Immature natural killer cell (primary cell): ENCODE measurements at regions not wholly inside any gene's neighbourhood (a gene's known extent, or its start where the extent isn't known, plus 50 kb on each side); places are given as distances from the start of the nearest gene placed in this dataset.
"Not testable (repeated sequence)": the region's sequence is repeated elsewhere in the genome, so short reads cannot be mapped to it uniquely, and the experiment has no call there.

Experiments
- DNase-seq, 3 donors: peaks; one replicate each; pipeline ENCODE4 v3.0.0; 2022; ENCODE audit warnings: mixed read lengths in 1 of 3
- H3K27ac Mint-ChIP-seq, 6 donors: one replicate each; pipeline ENCODE4 v1.8.0; 2020; ENCODE audit warnings: mixed read lengths in 6 of 6, mild to moderate bottlenecking in 5 of 6, inconsistent platforms in 4 of 6, moderate library complexity in 3 of 6
- H3K27me3 Mint-ChIP-seq, 3 donors: one replicate each; pipeline ENCODE4 v1.8.0; 2020 to 2021; ENCODE audit warnings: low read depth in 3 of 3, mild to moderate bottlenecking in 3 of 3, mixed read lengths in 3 of 3, moderate library complexity in 3 of 3, inconsistent platforms in 1 of 3
- H3K36me3 Mint-ChIP-seq, 3 donors: one replicate each; pipeline ENCODE4 v1.8.0; 2020; ENCODE audit warnings: mixed read lengths in 3 of 3, inconsistent platforms in 2 of 3, mild to moderate bottlenecking in 2 of 3
- H3K4me1 Mint-ChIP-seq, 2 donors: one replicate each; pipeline ENCODE4 v1.8.0; 2020; ENCODE audit warnings: inconsistent platforms in 2 of 2, mild to moderate bottlenecking in 2 of 2, mixed read lengths in 2 of 2, moderate library complexity in 1 of 2
- H3K4me3 Mint-ChIP-seq, 5 donors: one replicate each; pipeline ENCODE4 v1.8.0; 2020; ENCODE audit warnings: mild to moderate bottlenecking in 5 of 5, mixed read lengths in 5 of 5, inconsistent platforms in 3 of 5, moderate library complexity in 3 of 5
- H3K9me3 Mint-ChIP-seq, 6 donors: one replicate each; pipeline ENCODE4 v1.8.0; 2020; ENCODE audit warnings: mild to moderate bottlenecking in 6 of 6, mixed read lengths in 6 of 6, inconsistent platforms in 4 of 6, moderate library complexity in 3 of 6

GRCh38 chr4:95898226-95898625, 58.3 kb downstream of the PDHA2 start:
- Mint-ChIP-seq H3K4me3 (no peak overlapping the region), H3K4me1 (no peaks in the 10 kb centered on the region)

GRCh38 chr4:95909211-95909610, 69.3 kb downstream of the PDHA2 start:
- DNase-seq = no peak
- Mint-ChIP-seq H3K36me3 (peaks cover 0 to 4% (median 0%) of the 10 kb centered on the region in 3 donors), H3K9me3 (peaks cover 5 to 25% (median 7%) of the 10 kb centered on the region in 6 donors), H3K27me3 (no peaks in the 10 kb centered on the region), H3K4me3 (no peak overlapping the region), H3K4me1 (no peaks in the 10 kb centered on the region), H3K27ac (no peak overlapping the region)

More at GRCh38 chr4:95898226-95898625, 58.3 kb downstream of the PDHA2 start:
- Mint-ChIP-seq H3K27me3 (no peaks in the 10 kb centered on the region), H3K36me3 (no peaks in the 10 kb centered on the region), H3K9me3 (peaks cover 0 to 16% (median 2%) of the 10 kb centered on the region in 6 donors), H3K27ac (no peak overlapping the region)
- DNase-seq = no peak

GRCh38 chr4:95910749-95911148, 70.9 kb downstream of the PDHA2 start:
- H3K27me3 Mint-ChIP-seq = no peaks in the 10 kb centered on the region
- no peaks in the 10 kb centered on the region for H3K4me1 Mint-ChIP-seq
- DNase-seq = no peak
- no peak overlapping the region for H3K27ac Mint-ChIP-seq
- no peak overlapping the region for H3K4me3 Mint-ChIP-seq
- peaks cover 5 to 23% (median 8%) of the 10 kb centered on the region in 6 donors for H3K9me3 Mint-ChIP-seq
- H3K36me3 Mint-ChIP-seq = peaks cover 0 to 4% (median 0%) of the 10 kb centered on the region in 3 donors

GRCh38 chr4:95921470-95921869, 81.6 kb downstream of the PDHA2 start:
- Mint-ChIP-seq H3K9me3 (peaks cover 5 to 24% (median 14%) of the 10 kb centered on the region in 6 donors), H3K27me3 (no peaks in the 10 kb centered on the region), H3K36me3 (no peaks in the 10 kb centered on the region), H3K4me1 (no peaks in the 10 kb centered on the region), H3K27ac (no peak overlapping the region), H3K4me3 (no peak overlapping the region)
- no peak for DNase-seq

GRCh38 chr4:95929448-95930064, 89.7 kb downstream of the PDHA2 start:
- H3K36me3 Mint-ChIP-seq = peaks cover 0 to 3% (median 0%) of the 10 kb centered on the region in 3 donors
- no peak overlapping the region for H3K4me3 Mint-ChIP-seq
- no peak overlapping the region for H3K27ac Mint-ChIP-seq
- H3K9me3 Mint-ChIP-seq = peaks cover 10 to 54% (median 17%) of the 10 kb centered on the region in 6 donors
- peaks cover 0 to 2% (median 2%) of the 10 kb centered on the region in 3 donors for H3K27me3 Mint-ChIP-seq
- no peaks in the 10 kb centered on the region for H3K4me1 Mint-ChIP-seq
- DNase-seq = no peak

- peaks cover 2 to 30% (median 8%) of the 10 kb centered on the region in 6 donors for H3K9me3 Mint-ChIP-seq
- H3K27ac Mint-ChIP-seq = no peak overlapping the region
- no peak for DNase-seq
- H3K36me3 Mint-ChIP-seq = no peaks in the 10 kb centered on the region
- H3K27me3 Mint-ChIP-seq = no peaks in the 10 kb centered on the region
- H3K4me1 Mint-ChIP-seq = no peaks in the 10 kb centered on the region
- H3K4me3 Mint-ChIP-seq = no peak overlapping the region
Observed at GRCh38 chr4:95939141-95939540, 99.2 kb downstream of the PDHA2 start.

GRCh38 chr4:95949136-95949765, 109.4 kb downstream of the PDHA2 start:
- Mint-ChIP-seq H3K27me3 (peaks cover 0 to 2% (median 2%) of the 10 kb centered on the region in 3 donors), H3K27ac (no peak overlapping the region), H3K4me3 (no peak overlapping the region), H3K4me1 (no peaks in the 10 kb centered on the region), H3K36me3 (no peaks in the 10 kb centered on the region), H3K9me3 (peaks cover 3 to 30% (median 5%) of the 10 kb centered on the region in 6 donors)
- DNase-seq = no peak

- H3K27ac Mint-ChIP-seq = no peak overlapping the region
- H3K4me3 Mint-ChIP-seq = no peak overlapping the region
- peaks cover 0 to 2% (median 2%) of the 10 kb centered on the region in 3 donors for H3K27me3 Mint-ChIP-seq
- H3K9me3 Mint-ChIP-seq = peaks cover 3 to 32% (median 5%) of the 10 kb centered on the region in 6 donors
- no peak for DNase-seq
- H3K36me3 Mint-ChIP-seq = no peaks in the 10 kb centered on the region
- H3K4me1 Mint-ChIP-seq = no peaks in the 10 kb centered on the region
Observed at GRCh38 chr4:95949808-95950207, 109.9 kb downstream of the PDHA2 start.

GRCh38 chr4:95952538-95952937, 112.6 kb downstream of the PDHA2 start:
- H3K4me3 Mint-ChIP-seq, H3K4me1 Mint-ChIP-seq, H3K27me3 Mint-ChIP-seq, DNase-seq, H3K36me3 Mint-ChIP-seq, H3K27ac Mint-ChIP-seq: not testable (repeated sequence)
- H3K9me3 Mint-ChIP-seq = peaks cover 6 to 25% (median 6%) of the 10 kb centered on the region in 6 donors

GRCh38 chr4:95956094-95956493, 116.2 kb downstream of the PDHA2 start:
- Mint-ChIP-seq H3K9me3 (peaks cover 4 to 13% (median 6%) of the 10 kb centered on the region in 6 donors), H3K36me3 (no peaks in the 10 kb centered on the region), H3K4me3 (no peak overlapping the region), H3K4me1 (no peaks in the 10 kb centered on the region), H3K27me3 (peaks cover 0 to 2% (median 0%) of the 10 kb centered on the region in 3 donors), H3K27ac (no peak overlapping the region)
- DNase-seq = no peak

- Mint-ChIP-seq H3K27me3 (peaks cover 0 to 2% (median 0%) of the 10 kb centered on the region in 3 donors), H3K27ac (no peak overlapping the region), H3K9me3 (peaks cover 0 to 13% (median 5%) of the 10 kb centered on the region in 6 donors)
Observed at GRCh38 chr4:95957054-95957453, 117.2 kb downstream of the PDHA2 start.

GRCh38 chr4:95957759-95958158, 117.9 kb downstream of the PDHA2 start:
- Mint-ChIP-seq H3K9me3 (peaks cover 0 to 12% (median 4%) of the 10 kb centered on the region in 6 donors), H3K27me3 (peaks cover 0 to 2% (median 0%) of the 10 kb centered on the region in 3 donors), H3K36me3 (no peaks in the 10 kb centered on the region), H3K4me1 (no peaks in the 10 kb centered on the region), H3K4me3 (no peak overlapping the region), H3K27ac (no peak overlapping the region)
- DNase-seq = no peak

More at GRCh38 chr4:95957054-95957453, 117.2 kb downstream of the PDHA2 start:
- no peaks in the 10 kb centered on the region for H3K36me3 Mint-ChIP-seq
- no peaks in the 10 kb centered on the region for H3K4me1 Mint-ChIP-seq
- H3K4me3 Mint-ChIP-seq = no peak overlapping the region
- DNase-seq = no peak

GRCh38 chr4:95959182-95959581, 119.3 kb downstream of the PDHA2 start:
- no peak for DNase-seq
- Mint-ChIP-seq H3K4me3 (no peak overlapping the region), H3K4me1 (no peaks in the 10 kb centered on the region), H3K27me3 (no peaks in the 10 kb centered on the region), H3K27ac (no peak overlapping the region), H3K36me3 (no peaks in the 10 kb centered on the region), H3K9me3 (peaks cover 0 to 5% (median 3%) of the 10 kb centered on the region in 6 donors)

- Mint-ChIP-seq H3K27ac (no peak overlapping the region), H3K36me3 (no peaks in the 10 kb centered on the region), H3K9me3 (peaks cover 0 to 5% (median 3%) of the 10 kb centered on the region in 6 donors), H3K4me1 (no peaks in the 10 kb centered on the region), H3K4me3 (no peak overlapping the region), H3K27me3 (no peaks in the 10 kb centered on the region)
- DNase-seq = no peak
Observed at GRCh38 chr4:95959633-95960032, 119.7 kb downstream of the PDHA2 start.
